Keratinocyte (primary cell): ENCODE measurements at regions not wholly inside any gene's neighbourhood (a gene's known extent, or its start where the extent isn't known, plus 50 kb on each side); places are given as distances from the start of the nearest gene placed in this dataset.

Experiments used
- DNase-seq: peaks from one replicate; pipeline ENCODE4 v3.0.0-alpha.2; 2011; ENCODE audit warnings: low read depth, missing footprints, low spot score
- FAIRE-seq: peaks from 2 replicates; lab custom pipeline; 2011; peaks lifted over from hg19 to GRCh38; lab: Jason Lieb, UNC
- H2AFZ ChIP-seq: 2 replicates; pipeline ENCODE4 v1.6.0; 2012; ENCODE audit warnings: low read length, control low read depth, inconsistent platforms; ENCODE audit not compliant: control insufficient read depth
- H3K27ac ChIP-seq: 2 replicates; pipeline ENCODE4 v1.5.1; 2011; ENCODE audit warnings: low read length; ENCODE audit not compliant: control insufficient read depth, insufficient read depth
- H3K27me3 ChIP-seq: 3 replicates; pipeline ENCODE4 v1.6.0; 2011; ENCODE audit warnings: low read length; ENCODE audit not compliant: control insufficient read depth, insufficient read depth; ENCODE audit errors: extremely low read depth
- H3K36me3 ChIP-seq, 2 experiments: 2 replicates in 1 of 2; 3 replicates in 1 of 2; pipeline ENCODE4 v1.5.1; 2011; ENCODE audit warnings: low read length in 2 of 2, mild to moderate bottlenecking in 1 of 2; ENCODE audit not compliant: control insufficient read depth in 2 of 2, insufficient read depth in 2 of 2; ENCODE audit errors: extremely low read depth in 1 of 2
- H3K4me1 ChIP-seq: 3 replicates; pipeline ENCODE4 v1.5.1; 2011; ENCODE audit warnings: low read length; ENCODE audit not compliant: control insufficient read depth, insufficient read depth; ENCODE audit errors: extremely low read depth
- H3K4me2 ChIP-seq: 3 replicates; pipeline ENCODE4 v1.6.0; 2011; ENCODE audit warnings: low read depth, low read length; ENCODE audit not compliant: control insufficient read depth, insufficient read depth; ENCODE audit errors: extremely low read depth
- H3K4me3 ChIP-seq, 3 experiments: fragments of 200-600 bp in 1 of 3; sonication (generic) in 1 of 3; 2 replicates in 2 of 3; 3 replicates in 1 of 3; pipeline ENCODE4 v1.5.1; 2011 to 2016; ENCODE audit warnings: low read length in 3 of 3, mild to moderate bottlenecking in 3 of 3, control low read depth in 2 of 3, inconsistent platforms in 1 of 3, low read depth in 1 of 3, mixed read lengths in 1 of 3, mixed run types in 1 of 3, moderate library complexity in 1 of 3; ENCODE audit not compliant: control insufficient read depth in 2 of 3, insufficient read depth in 2 of 3; ENCODE audit errors: extremely low read depth in 1 of 3
- H3K79me2 ChIP-seq: 2 replicates; pipeline ENCODE4 v1.6.0; 2012; ENCODE audit warnings: low read length; ENCODE audit not compliant: control insufficient read depth, insufficient read depth
- H3K9ac ChIP-seq: 3 replicates; pipeline ENCODE4 v1.6.0; 2011; ENCODE audit warnings: low read length; ENCODE audit not compliant: control insufficient read depth, insufficient read depth; ENCODE audit errors: extremely low read depth
- H3K9me1 ChIP-seq: 3 replicates; pipeline ENCODE4 v1.6.0; 2011; ENCODE audit warnings: low read length; ENCODE audit not compliant: control insufficient read depth, insufficient read depth; ENCODE audit errors: extremely low read depth
- H3K9me3 ChIP-seq: 2 replicates; pipeline ENCODE4 v1.5.1; 2012; ENCODE audit warnings: low read depth, low read length; ENCODE audit not compliant: control insufficient read depth
- H4K20me1 ChIP-seq: 3 replicates; pipeline ENCODE4 v1.6.0; 2011; ENCODE audit warnings: low read length; ENCODE audit not compliant: control insufficient read depth, insufficient read depth; ENCODE audit errors: extremely low read depth
- EZH2 ChIP-seq: IDR thresholded peaks from one replicate; pipeline ENCODE4 v1.6.1; 2012; ENCODE audit warnings: inconsistent platforms, mild to moderate bottlenecking, low read length, moderate library complexity
- dilution Hi-C: fragments of 300-500 bp; cut with MboI; formaldehyde crosslinking; loops from one replicate; pipeline ENCODE4 v1.7.0; 2020; ENCODE audit warnings: low sequenced_read_pairs; ENCODE audit not compliant: extremely low pct_ligation_motif_present
- TF ChIP-seq, protein P1 (sequence below), 3 experiments: IDR thresholded peaks in 1 of 3; conservative IDR thresholded peaks in 1 of 3; optimal IDR thresholded peaks in 1 of 3; 2 replicates in 2 of 3; 3 replicates in 1 of 3; pipeline versions ENCODE3 to v1.5.1; 2011; ENCODE audit warnings: low read length in 3 of 3, mild to moderate bottlenecking in 3 of 3, moderate library complexity in 2 of 3, control low read depth in 1 of 3, inconsistent platforms in 1 of 3; ENCODE audit not compliant: insufficient read depth in 2 of 3; ENCODE audit errors: extremely low read depth in 1 of 3

DNA sequence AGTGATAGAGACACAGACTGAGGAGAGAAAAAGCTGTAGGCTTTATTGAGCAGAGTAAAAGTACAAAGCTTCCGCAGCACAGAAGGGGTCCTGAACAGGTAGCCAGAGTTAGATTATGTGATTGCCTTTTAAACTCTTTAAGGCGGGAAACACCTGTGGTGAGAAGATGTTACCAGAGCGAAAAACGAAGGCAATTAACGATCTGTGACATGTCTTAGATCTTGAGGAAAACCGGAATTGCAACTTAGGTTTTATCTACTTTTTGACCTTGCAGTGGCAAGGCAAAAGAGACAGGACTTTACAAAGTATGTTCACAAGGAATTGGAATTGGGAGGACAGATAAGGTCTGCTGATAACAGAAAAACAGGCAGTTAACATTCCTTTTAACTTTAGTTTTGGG is 493.6 kb upstream of the FAT3 start:
- dilution Hi-C loops: no loop called here
- Histone ChIP-seq H3K4me2 (no peak overlapping the region), H2AFZ (no peak overlapping the region), H3K9ac (no peak overlapping the region), H3K27me3 (no peaks in the 10 kb centered on the region), H3K9me1 (no peaks in the 10 kb centered on the region), H3K27ac (no peak overlapping the region), H3K4me3 (no peak overlapping the region), H4K20me1 (no peaks in the 10 kb centered on the region), H3K79me2 (no peaks in the 10 kb centered on the region), H3K9me3 (no peaks in the 10 kb centered on the region), H3K36me3 (no peaks in the 10 kb centered on the region), H3K4me1 (no peaks in the 10 kb centered on the region)
- no peak for TF ChIP-seq EZH2
- TF ChIP-seq, protein P1, sequence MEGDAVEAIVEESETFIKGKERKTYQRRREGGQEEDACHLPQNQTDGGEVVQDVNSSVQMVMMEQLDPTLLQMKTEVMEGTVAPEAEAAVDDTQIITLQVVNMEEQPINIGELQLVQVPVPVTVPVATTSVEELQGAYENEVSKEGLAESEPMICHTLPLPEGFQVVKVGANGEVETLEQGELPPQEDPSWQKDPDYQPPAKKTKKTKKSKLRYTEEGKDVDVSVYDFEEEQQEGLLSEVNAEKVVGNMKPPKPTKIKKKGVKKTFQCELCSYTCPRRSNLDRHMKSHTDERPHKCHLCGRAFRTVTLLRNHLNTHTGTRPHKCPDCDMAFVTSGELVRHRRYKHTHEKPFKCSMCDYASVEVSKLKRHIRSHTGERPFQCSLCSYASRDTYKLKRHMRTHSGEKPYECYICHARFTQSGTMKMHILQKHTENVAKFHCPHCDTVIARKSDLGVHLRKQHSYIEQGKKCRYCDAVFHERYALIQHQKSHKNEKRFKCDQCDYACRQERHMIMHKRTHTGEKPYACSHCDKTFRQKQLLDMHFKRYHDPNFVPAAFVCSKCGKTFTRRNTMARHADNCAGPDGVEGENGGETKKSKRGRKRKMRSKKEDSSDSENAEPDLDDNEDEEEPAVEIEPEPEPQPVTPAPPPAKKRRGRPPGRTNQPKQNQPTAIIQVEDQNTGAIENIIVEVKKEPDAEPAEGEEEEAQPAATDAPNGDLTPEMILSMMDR (optimal IDR thresholded peaks at IDR 0.05 in 1 of 3, IDR thresholded peaks at IDR 0.05 in 1 of 3, conservative IDR thresholded peaks at IDR 0.05 in 1 of 3; ENCODE audit: extremely low read depth in 1 of 3, insufficient read depth in 2 of 3, low read length in 3 of 3): no peak
- DNase-seq: no peak
- no peak for FAIRE-seq

DNA sequence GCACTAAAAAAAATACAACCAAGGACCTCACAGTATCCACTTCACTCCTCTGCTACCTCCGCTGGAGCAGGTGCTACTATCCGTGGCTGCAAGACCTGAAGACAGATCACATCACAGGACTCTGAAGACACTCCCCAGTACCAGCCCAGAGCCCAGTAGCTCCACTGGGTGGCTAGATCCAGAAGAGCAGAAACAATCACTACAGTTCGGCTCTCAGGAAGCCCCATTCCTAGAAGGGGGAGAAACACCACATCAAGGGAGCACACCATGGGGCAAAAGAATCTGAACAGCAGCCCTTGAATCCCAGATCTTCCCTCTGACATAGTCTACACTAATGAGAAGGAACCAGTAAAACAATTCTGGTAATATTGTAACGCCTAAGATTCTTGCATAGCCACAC is 494.0 kb upstream of the FAT3 start:
- Histone ChIP-seq H3K4me3 (no peak overlapping the region), H3K4me1 (no peaks in the 10 kb centered on the region), H3K4me2 (no peak overlapping the region), H4K20me1 (no peaks in the 10 kb centered on the region), H3K27me3 (no peaks in the 10 kb centered on the region), H3K36me3 (no peaks in the 10 kb centered on the region), H3K9ac (no peak overlapping the region), H3K9me3 (no peaks in the 10 kb centered on the region), H3K79me2 (no peaks in the 10 kb centered on the region), H3K9me1 (no peaks in the 10 kb centered on the region), H2AFZ (no peak overlapping the region), H3K27ac (no peak overlapping the region)
- DNase-seq: no peak
- dilution Hi-C loops: no loop called here
- no peak for TF ChIP-seq EZH2
- TF ChIP-seq, protein P1 (optimal IDR thresholded peaks at IDR 0.05 in 1 of 3, IDR thresholded peaks at IDR 0.05 in 1 of 3, conservative IDR thresholded peaks at IDR 0.05 in 1 of 3; ENCODE audit: extremely low read depth in 1 of 3, insufficient read depth in 2 of 3, low read length in 3 of 3): no peak
- FAIRE-seq: no peak
